Endothelial cell of umbilical vein (primary cell): ENCODE measurements at regions not wholly inside any gene's neighbourhood (a gene's known extent, or its start where the extent isn't known, plus 50 kb on each side); places are given as distances from the start of the nearest gene placed in this dataset.

Source experiments
- BruUV-seq: library from RNA; stranded (reverse); fragments of 400-500 nt; replicated peaks from 2 replicates; lab custom pipeline; 2021; lab: Mats Ljungman, UMichigan
- CTCF ChIA-PET: fragments of 300-600, 350-600 bp; sonication (Branson Sonifier 250); formaldehyde crosslinking; loops from one replicate; lab custom pipeline; 2021; ENCODE audit warnings: antibody characterized with exemption, inconsistent platforms; lab: Charles Lee
- POLR2A ChIA-PET: fragments of 300-600, 350-600 bp; sonication (Branson Sonifier 250); formaldehyde crosslinking; loops from one replicate; lab custom pipeline; 2021; ENCODE audit warnings: antibody characterized with exemption, inconsistent platforms; lab: Charles Lee
- DNase-seq: peaks from one replicate; pipeline ENCODE4 v3.0.0-alpha.2; 2011; ENCODE audit warnings: low read depth, low spot score
- FAIRE-seq: peaks from 2 replicates; lab custom pipeline; 2011; peaks lifted over from hg19 to GRCh38; lab: Jason Lieb, UNC
- H2AFZ ChIP-seq: 2 replicates; pipeline ENCODE4 v1.6.0; 2012; ENCODE audit warnings: low read depth, low read length, control low read depth, inconsistent platforms
- H3K27ac ChIP-seq: 2 replicates; pipeline ENCODE4 v1.5.1; 2011; ENCODE audit warnings: low read depth, mild to moderate bottlenecking, control low read depth, low read length, moderate library complexity; ENCODE audit not compliant: insufficient read depth
- H3K27me3 ChIP-seq, 2 experiments: 2 replicates each; pipeline versions ENCODE4 v1.6.0 to v1.6.1; 2011; ENCODE audit warnings: low read length in 2 of 2, mixed read lengths in 1 of 2; ENCODE audit not compliant: control insufficient read depth in 2 of 2, insufficient read depth in 2 of 2
- H3K36me3 ChIP-seq, 2 experiments: 2 replicates in 1 of 2; 3 replicates in 1 of 2; pipeline ENCODE4 v1.5.1; 2011; ENCODE audit warnings: low read length in 2 of 2, mild to moderate bottlenecking in 1 of 2, moderate library complexity in 1 of 2; ENCODE audit not compliant: control insufficient read depth in 2 of 2, insufficient read depth in 2 of 2; ENCODE audit errors: extremely low read depth in 1 of 2
- H3K4me1 ChIP-seq: 3 replicates; pipeline ENCODE4 v1.5.1; 2011; ENCODE audit warnings: mild to moderate bottlenecking, low read length; ENCODE audit not compliant: control insufficient read depth, insufficient read depth; ENCODE audit errors: extremely low read depth
- H3K4me2 ChIP-seq: 2 replicates; pipeline ENCODE4 v1.6.1; 2011; ENCODE audit warnings: low read length, control low read depth, mixed read lengths; ENCODE audit not compliant: insufficient read depth
- H3K4me3 ChIP-seq, 3 experiments: fragments of 200-600 bp in 1 of 3; sonication (generic), shearing (Covaris generic) in 1 of 3; replicated peaks in 1 of 3; 2 replicates each; pipeline ENCODE4 v1.5.1; 2011 to 2016; ENCODE audit warnings: control low read depth in 3 of 3, low read length in 3 of 3, mild to moderate bottlenecking in 2 of 3, inconsistent platforms in 1 of 3, low read depth in 1 of 3, moderate library complexity in 1 of 3; ENCODE audit not compliant: insufficient read depth in 1 of 3
- H3K79me2 ChIP-seq: 2 replicates; pipeline ENCODE4 v1.6.0; 2012; ENCODE audit warnings: low read length, inconsistent platforms; ENCODE audit not compliant: control insufficient read depth, insufficient read depth
- H3K9ac ChIP-seq: replicated peaks from 2 replicates; pipeline ENCODE3; 2011; ENCODE audit warnings: low read length, control low read depth; ENCODE audit not compliant: insufficient read depth; ENCODE audit errors: extremely low read depth
- H3K9me1 ChIP-seq: replicated peaks from 3 replicates; pipeline ENCODE4 v1.6.0; 2011; ENCODE audit warnings: mild to moderate bottlenecking, low read length; ENCODE audit not compliant: control insufficient read depth, insufficient read depth; ENCODE audit errors: extremely low read depth
- H3K9me3 ChIP-seq: replicated peaks from 2 replicates; pipeline ENCODE4 v1.5.1; 2012; ENCODE audit warnings: low read length, inconsistent platforms; ENCODE audit not compliant: control insufficient read depth, insufficient read depth
- H4K20me1 ChIP-seq: replicated peaks from 2 replicates; pipeline ENCODE3; 2011; ENCODE audit warnings: mild to moderate bottlenecking, low read length; ENCODE audit not compliant: control insufficient read depth, insufficient read depth; ENCODE audit errors: extremely low read depth
- CTCF ChIP-seq, 2 donors: IDR thresholded peaks; 1 replicate in 1 of 2; 2 replicates in 1 of 2; pipeline ENCODE4 v1.5.1; 2011; ENCODE audit warnings: low read length in 2 of 2, mild to moderate bottlenecking in 2 of 2, moderate library complexity in 2 of 2, control low read depth in 1 of 2, inconsistent platforms in 1 of 2, low read depth in 1 of 2; ENCODE audit not compliant: insufficient read depth in 1 of 2; ENCODE audit errors: extremely low read depth in 1 of 2
- EZH2 ChIP-seq: IDR thresholded peaks from 2 replicates; pipeline ENCODE4 v1.6.1; 2012; ENCODE audit warnings: borderline replicate concordance, low read depth, mild to moderate bottlenecking, moderate library complexity, low read length, inconsistent platforms; ENCODE audit not compliant: severe bottlenecking
- FOS ChIP-seq: IDR thresholded peaks from 2 replicates; pipeline ENCODE4 v1.6.1; 2011; ENCODE audit warnings: mild to moderate bottlenecking, low read length, moderate library complexity, borderline replicate concordance; ENCODE audit not compliant: insufficient read depth
- GATA2 ChIP-seq: IDR thresholded peaks from 2 replicates; pipeline ENCODE4 v1.7.0; 2011; ENCODE audit warnings: low read depth, mild to moderate bottlenecking, moderate library complexity, mixed read lengths, low read length; ENCODE audit not compliant: insufficient read length, insufficient read depth
- JUN ChIP-seq: IDR thresholded peaks from 2 replicates; pipeline ENCODE4 v1.6.1; 2011; ENCODE audit warnings: borderline replicate concordance, low read depth; ENCODE audit not compliant: insufficient read length, insufficient read depth
- MAX ChIP-seq: IDR thresholded peaks from 2 replicates; pipeline ENCODE4 v1.6.1; 2011; ENCODE audit not compliant: insufficient read depth, insufficient read length
- MYC ChIP-seq: IDR thresholded peaks from one replicate; pipeline ENCODE4 v1.6.1; 2011; ENCODE audit warnings: mild to moderate bottlenecking, low read depth, low read length
- POLR2A ChIP-seq: IDR thresholded peaks from 2 replicates; pipeline ENCODE4 v1.6.1; 2012; ENCODE audit warnings: low read depth, mild to moderate bottlenecking, control low read depth, low read length
- POLR2AphosphoS5 ChIP-seq: IDR thresholded peaks from 2 replicates; pipeline ENCODE4 v1.6.1; 2012; ENCODE audit warnings: low read depth, mild to moderate bottlenecking, control low read depth, low read length, moderate library complexity; ENCODE audit not compliant: insufficient read depth
- dilution Hi-C: fragments of 300-500 bp; cut with MboI; formaldehyde crosslinking; loops from one replicate; pipeline ENCODE4 v1.15.0; 2019; ENCODE audit warnings: low sequenced_read_pairs; ENCODE audit not compliant: extremely low pct_ligation_motif_present
- intact Hi-C: fragments of 100-400 bp; cut with micrococcal nuclease; formaldehyde crosslinking; loops from one replicate; pipeline ENCODE4 v1.10.0; 2022

DNA sequence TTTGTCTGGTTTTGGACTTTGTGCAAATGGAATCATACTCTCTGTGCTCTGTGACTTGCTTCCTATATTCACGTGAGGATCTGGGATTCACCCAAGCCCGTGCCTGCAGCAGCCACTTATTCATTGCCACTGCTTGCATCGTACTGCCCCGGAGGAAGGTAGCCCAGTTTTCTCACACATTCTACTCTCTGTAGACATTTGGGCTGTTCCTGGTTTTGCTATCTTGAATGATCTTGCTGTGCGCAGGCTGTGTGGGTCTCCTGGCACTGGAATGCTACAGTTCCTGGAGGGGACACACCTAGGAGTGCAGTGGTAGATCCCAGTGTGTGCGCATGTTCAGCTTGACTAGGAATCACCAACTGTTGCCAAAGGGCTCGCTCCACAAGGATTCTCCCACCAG lies 99.2 kb upstream of the BOD1 start:
- no TSS peak for BruUV-seq
- ChIA-PET CTCF (no interaction called here), POLR2A (no interaction called here)
- H3K9me3 ChIP-seq: no peaks in the 10 kb centered on the region
- peaks cover 6% of the 10 kb centered on the region for H3K4me1 ChIP-seq
- no peak overlapping the region for H3K27ac ChIP-seq
- H3K4me3 ChIP-seq: no peak overlapping the region
- no peak overlapping the region for H3K4me2 ChIP-seq
- TF ChIP-seq MYC: no peak
- H2AFZ ChIP-seq: no peak overlapping the region
- DNase-seq (no peak), FAIRE-seq (no peak)
- intact Hi-C loops: no loop called here
- H3K9me1 ChIP-seq: no peaks in the 10 kb centered on the region
- H3K27me3 ChIP-seq: no peaks in the 10 kb centered on the region
- dilution Hi-C loops: no loop called here
- H3K79me2 ChIP-seq: no peaks in the 10 kb centered on the region
- H3K36me3 ChIP-seq: no peaks in the 10 kb centered on the region
- H4K20me1 ChIP-seq: no peaks in the 10 kb centered on the region
- H3K9ac ChIP-seq: no peak overlapping the region

DNA sequence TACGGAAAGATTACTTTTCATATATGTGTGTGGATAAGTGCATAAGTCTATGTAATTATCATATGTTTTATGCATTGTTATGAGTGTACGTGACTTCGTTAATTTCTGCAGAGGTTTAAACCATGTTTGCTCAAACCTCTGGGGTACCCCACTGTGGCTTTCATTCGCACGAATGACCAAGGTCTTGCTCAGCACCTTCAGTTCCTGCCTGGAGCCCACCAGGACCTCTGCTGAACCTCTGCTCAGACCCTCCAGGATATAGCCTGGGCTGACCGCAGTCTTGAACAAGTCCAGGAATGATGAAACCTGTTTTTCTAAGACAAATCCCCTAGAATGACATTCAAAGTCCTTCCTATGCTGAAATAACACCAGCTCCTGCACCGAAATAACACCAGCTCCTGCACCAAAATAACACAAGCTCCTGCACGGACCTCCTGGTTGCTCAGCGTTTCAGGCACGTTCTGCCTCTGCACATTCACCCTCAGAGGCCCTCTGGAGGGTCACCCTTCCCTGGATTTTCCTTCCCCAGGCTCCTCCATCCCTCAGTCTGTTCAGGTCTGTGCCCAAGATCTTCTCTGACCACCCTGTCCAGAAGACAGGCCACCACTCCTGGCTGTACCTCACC lies 99.7 kb upstream of the BOD1 start:
- CTCF ChIA-PET: no interaction called here
- Histone ChIP-seq H3K4me3 (no peak overlapping the region), H3K79me2 (no peaks in the 10 kb centered on the region), H3K9me1 (no peaks in the 10 kb centered on the region), H3K9me3 (no peaks in the 10 kb centered on the region), H3K27ac (no peak overlapping the region), H3K9ac (no peak overlapping the region), H3K4me2 (no peak overlapping the region), H3K27me3 (no peaks in the 10 kb centered on the region), H3K36me3 (no peaks in the 10 kb centered on the region), H4K20me1 (no peaks in the 10 kb centered on the region), H3K4me1 (peaks cover 6% of the 10 kb centered on the region), H2AFZ (no peak overlapping the region)
- dilution Hi-C loops (no loop called here), intact Hi-C loops (no loop called here)
- no peak for FAIRE-seq
- POLR2A ChIA-PET: no interaction called here
- DNase-seq: no peak
- TF ChIP-seq POLR2AphosphoS5 (no peak), MAX (no peak), MYC (no peak), JUN (no peak), GATA2 (no peak), CTCF (IDR thresholded peaks at IDR 0.05; ENCODE audit: extremely low read depth in 1 of 2, insufficient read depth in 1 of 2, low read depth in 1 of 2, low read length in 2 of 2) (no peak), FOS (no peak), EZH2 (no peak), POLR2A (no peak)
- no TSS peak for BruUV-seq
